ENCODE measurements at regions not wholly inside any gene's neighbourhood (a gene's known extent, or its start where the extent isn't known, plus 50 kb on each side); places are given as distances from the start of the nearest gene placed in this dataset.

GRCh38 chr4:30904588-30904987, 184.4 kb downstream of the PCDH7 start (continued):
- no peak for TF ChIP-seq CHD7 (IDR thresholded peaks at IDR 0.05; ENCODE audit: insufficient replicate concordance, low read length)
- TF ChIP-seq NRF1 (IDR thresholded peaks at IDR 0.05; ENCODE audit: low read depth, low read length): no peak
- no peak for TF ChIP-seq CREB1 (IDR thresholded peaks at IDR 0.05)
- TF ChIP-seq RXRA (IDR thresholded peaks at IDR 0.05; ENCODE audit: insufficient read depth, low read depth, low read length): no peak
- no peak for TF ChIP-seq SP2 (IDR thresholded peaks at IDR 0.05; ENCODE audit: low read length)
- no peak for TF ChIP-seq POU5F1 (IDR thresholded peaks at IDR 0.05; ENCODE audit: low read depth, low read length)
- no peak for TF ChIP-seq CTBP2 (IDR thresholded peaks at IDR 0.05; ENCODE audit: borderline replicate concordance, insufficient read depth, insufficient read length, low read length)
- no peak for TF ChIP-seq RAD21 (IDR thresholded peaks at IDR 0.05 in 1 of 2, conservative IDR thresholded peaks at IDR 0.05 in 1 of 2; ENCODE audit: low read depth in 2 of 2, low read length in 2 of 2)
